ENCODE measurements at regions not wholly inside any gene's neighbourhood (a gene's known extent, or its start where the extent isn't known, plus 50 kb on each side); places are given as distances from the start of the nearest gene placed in this dataset.

DNA sequence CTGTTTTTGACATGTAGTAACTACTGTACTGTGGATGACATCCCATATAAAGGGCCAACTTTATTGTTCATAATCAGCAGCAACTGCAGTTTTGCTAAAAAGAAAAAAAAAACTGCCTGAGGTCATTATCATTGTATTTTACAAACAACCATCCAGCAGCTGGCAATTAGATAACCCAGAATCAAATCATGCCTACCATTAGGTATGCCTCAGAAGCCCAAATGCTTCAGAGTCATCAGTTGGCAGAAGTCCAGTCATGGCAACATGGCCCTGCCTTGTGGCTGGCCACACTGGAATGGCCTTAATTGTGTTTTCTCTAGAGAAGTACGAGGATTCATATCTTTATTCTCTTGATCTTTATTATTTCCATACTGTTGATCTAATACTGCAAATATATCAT lies 462.4 kb upstream of the NRSN1 start:
- no peak for TF ChIP-seq EZH2 (IDR thresholded peaks at IDR 0.05; ENCODE audit: borderline replicate concordance, low read length)
- TF ChIP-seq, protein P1, sequence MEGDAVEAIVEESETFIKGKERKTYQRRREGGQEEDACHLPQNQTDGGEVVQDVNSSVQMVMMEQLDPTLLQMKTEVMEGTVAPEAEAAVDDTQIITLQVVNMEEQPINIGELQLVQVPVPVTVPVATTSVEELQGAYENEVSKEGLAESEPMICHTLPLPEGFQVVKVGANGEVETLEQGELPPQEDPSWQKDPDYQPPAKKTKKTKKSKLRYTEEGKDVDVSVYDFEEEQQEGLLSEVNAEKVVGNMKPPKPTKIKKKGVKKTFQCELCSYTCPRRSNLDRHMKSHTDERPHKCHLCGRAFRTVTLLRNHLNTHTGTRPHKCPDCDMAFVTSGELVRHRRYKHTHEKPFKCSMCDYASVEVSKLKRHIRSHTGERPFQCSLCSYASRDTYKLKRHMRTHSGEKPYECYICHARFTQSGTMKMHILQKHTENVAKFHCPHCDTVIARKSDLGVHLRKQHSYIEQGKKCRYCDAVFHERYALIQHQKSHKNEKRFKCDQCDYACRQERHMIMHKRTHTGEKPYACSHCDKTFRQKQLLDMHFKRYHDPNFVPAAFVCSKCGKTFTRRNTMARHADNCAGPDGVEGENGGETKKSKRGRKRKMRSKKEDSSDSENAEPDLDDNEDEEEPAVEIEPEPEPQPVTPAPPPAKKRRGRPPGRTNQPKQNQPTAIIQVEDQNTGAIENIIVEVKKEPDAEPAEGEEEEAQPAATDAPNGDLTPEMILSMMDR (IDR thresholded peaks at IDR 0.05; ENCODE audit: low read length) = no peak

Data from OCI-LY1 (cell line).